HUDEP-2 (cell line): ENCODE measurements at regions not wholly inside any gene's neighbourhood (a gene's known extent, or its start where the extent isn't known, plus 50 kb on each side); places are given as distances from the start of the nearest gene placed in this dataset.

ENCODE experiments used
- DNase-seq, 76 experiments: peaks; one replicate each; lab custom pipeline; 2025; ENCODE audit not compliant: unreplicated experiment in 76 of 76; lab: John Stamatoyannopoulos, UW

- DNase-seq = peak in 55 of 76 experiments; percentile 1 to 62 (median 26)
Measured at GRCh38 chr17:33750943-33751701, 458.0 kb upstream of the ASIC2 start.

GRCh38 chr17:33751702-33752065 lies 458.6 kb upstream of the ASIC2 start:
- DNase-seq = no peak

GRCh38 chr17:33753452-33753851 lies 460.4 kb upstream of the ASIC2 start:
- DNase-seq = no peak

- DNase-seq = no peak
Measured at GRCh38 chr17:33756021-33756420, 462.9 kb upstream of the ASIC2 start.

GRCh38 chr17:33765871-33766270 lies 472.8 kb upstream of the ASIC2 start:
- no peak for DNase-seq

- no peak for DNase-seq
Measured at GRCh38 chr17:33766721-33767120, 473.6 kb upstream of the ASIC2 start.

- no peak for DNase-seq
Measured at GRCh38 chr17:33769066-33769465, 476.0 kb upstream of the ASIC2 start.

- DNase-seq = no peak
Measured at GRCh38 chr17:33776304-33776703, 478.8 kb upstream of the CCL2 start.

GRCh38 chr17:33776903-33777302 lies 478.2 kb upstream of the CCL2 start:
- DNase-seq = no peak

GRCh38 chr17:33777674-33778073 lies 477.4 kb upstream of the CCL2 start:
- DNase-seq = no peak

GRCh38 chr17:33778505-33779233 lies 476.4 kb upstream of the CCL2 start:
- DNase-seq = no peak

GRCh38 chr17:33779234-33779591 lies 475.9 kb upstream of the CCL2 start:
- peak in 40 of 76 experiments; percentile 1 to 56 (median 24) for DNase-seq

- DNase-seq = no peak
Measured at GRCh38 chr17:33785281-33785680, 469.8 kb upstream of the CCL2 start.

- DNase-seq = no peak
Measured at GRCh38 chr17:33786478-33786877, 468.6 kb upstream of the CCL2 start.

GRCh38 chr17:33789658-33790057 lies 465.4 kb upstream of the CCL2 start:
- no peak for DNase-seq

- no peak for DNase-seq
Measured at GRCh38 chr17:33797181-33797580, 457.9 kb upstream of the CCL2 start.

- DNase-seq = no peak
Measured at GRCh38 chr17:33798308-33798707, 456.8 kb upstream of the CCL2 start.

GRCh38 chr17:33802349-33803198 lies 452.5 kb upstream of the CCL2 start:
- DNase-seq = no peak

GRCh38 chr17:33803199-33803685 lies 451.8 kb upstream of the CCL2 start:
- DNase-seq = no peak

GRCh38 chr17:33803686-33804085 lies 451.4 kb upstream of the CCL2 start:
- DNase-seq = no peak

- DNase-seq = peak in 14 of 76 experiments; percentile 1 to 29 (median 8)
Measured at GRCh38 chr17:33804401-33804800, 450.7 kb upstream of the CCL2 start.
